ENCODE measurements at regions not wholly inside any gene's neighbourhood (a gene's known extent, or its start where the extent isn't known, plus 50 kb on each side); places are given as distances from the start of the nearest gene placed in this dataset.

DNA sequence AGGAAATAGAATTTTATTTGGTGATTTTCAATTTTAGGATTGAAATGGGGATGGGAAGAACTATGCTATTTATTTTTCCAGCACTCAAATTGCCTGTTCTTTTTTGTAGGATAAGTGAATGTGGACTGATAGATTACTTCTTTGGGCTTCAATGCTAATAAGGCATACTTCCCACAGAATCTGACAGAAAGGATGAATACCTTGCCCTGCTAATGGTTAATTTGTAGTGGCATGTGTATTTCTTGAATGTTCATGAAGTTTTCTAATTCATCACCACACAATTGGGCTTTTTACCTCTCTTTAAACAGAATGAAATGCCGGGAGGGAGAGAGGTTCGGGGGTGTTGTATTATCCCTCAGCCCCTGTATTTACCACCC, 369.1 kb upstream of the ADGRL2 start:
- 69% methylated on average over 2 of the region's 2 CpGs for WGBS (ENCODE audit: insufficient coverage, low coverage, low lambda C conversion rate, missing lambda C conversion rate)
- peaks cover 0 to 8% (median 0%) of the 10 kb centered on the region in 4 donors for H3K4me1 ChIP-seq
- H3K27ac ChIP-seq = peak overlapping the region; percentile 1 to 40 (median 36)
- H3K27me3 ChIP-seq = no peaks in the 10 kb centered on the region
- no peak for DNase-seq
- no peaks in the 10 kb centered on the region for H3K36me3 ChIP-seq
- no peak overlapping the region for H3K4me3 ChIP-seq
- ATAC-seq = no peak
- TF ChIP-seq POLR2A (IDR thresholded peaks at IDR 0.05) = no peak
- TF ChIP-seq CTCF (IDR thresholded peaks at IDR 0.05) = no peak
- intact Hi-C loops (cut with DNase I) = no loop called here
- H3K9me3 ChIP-seq = no peaks in the 10 kb centered on the region

DNA sequence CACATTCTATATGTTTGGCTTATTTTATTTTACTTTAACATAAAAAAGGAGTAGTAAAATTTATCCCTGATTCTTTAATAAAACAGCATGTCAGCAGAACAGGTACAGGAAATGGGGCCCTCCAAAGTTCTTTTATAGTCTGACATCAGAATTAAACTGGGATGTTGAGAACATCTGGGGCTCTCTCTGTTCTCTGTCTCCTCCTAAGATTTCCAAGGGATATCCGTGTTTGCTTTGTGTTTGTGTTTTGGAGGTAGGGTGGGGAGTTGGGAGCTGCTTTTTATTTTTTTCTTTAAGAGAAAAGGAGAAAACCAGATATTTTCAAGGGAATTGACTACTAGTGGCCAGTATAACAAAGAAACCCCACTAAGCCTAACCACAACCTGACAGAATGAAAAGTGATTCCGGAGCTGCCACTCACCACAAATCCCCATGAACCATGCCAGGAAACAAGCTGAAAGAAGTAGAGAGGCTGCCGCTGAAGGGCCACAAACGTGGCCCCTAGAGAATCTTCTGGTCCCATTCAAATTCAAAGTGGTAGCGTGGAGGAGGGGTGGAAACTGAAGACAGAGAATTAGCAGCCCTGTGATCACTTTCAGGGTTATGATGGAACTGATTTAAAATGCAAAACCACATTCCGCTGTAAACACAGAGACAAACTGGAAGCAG, 369.6 kb upstream of the ADGRL2 start:
- intact Hi-C loops (cut with DNase I) = no loop called here
- Histone ChIP-seq H3K27ac (peak overlapping the region in 2 of 3 donors; percentile 36 to 40), H3K9me3 (no peaks in the 10 kb centered on the region), H3K36me3 (no peaks in the 10 kb centered on the region), H3K4me3 (no peak overlapping the region), H3K27me3 (no peaks in the 10 kb centered on the region), H3K4me1 (peaks cover 0 to 8% (median 0%) of the 10 kb centered on the region in 4 donors)
- TF ChIP-seq POLR2A (IDR thresholded peaks at IDR 0.05) (no peak), CTCF (IDR thresholded peaks at IDR 0.05) (no peak)
- ATAC-seq (no peak), DNase-seq (no peak)
- WGBS (ENCODE audit: insufficient coverage, low coverage, low lambda C conversion rate, missing lambda C conversion rate) = 45% methylated on average over 6 of the region's 6 CpGs

DNA sequence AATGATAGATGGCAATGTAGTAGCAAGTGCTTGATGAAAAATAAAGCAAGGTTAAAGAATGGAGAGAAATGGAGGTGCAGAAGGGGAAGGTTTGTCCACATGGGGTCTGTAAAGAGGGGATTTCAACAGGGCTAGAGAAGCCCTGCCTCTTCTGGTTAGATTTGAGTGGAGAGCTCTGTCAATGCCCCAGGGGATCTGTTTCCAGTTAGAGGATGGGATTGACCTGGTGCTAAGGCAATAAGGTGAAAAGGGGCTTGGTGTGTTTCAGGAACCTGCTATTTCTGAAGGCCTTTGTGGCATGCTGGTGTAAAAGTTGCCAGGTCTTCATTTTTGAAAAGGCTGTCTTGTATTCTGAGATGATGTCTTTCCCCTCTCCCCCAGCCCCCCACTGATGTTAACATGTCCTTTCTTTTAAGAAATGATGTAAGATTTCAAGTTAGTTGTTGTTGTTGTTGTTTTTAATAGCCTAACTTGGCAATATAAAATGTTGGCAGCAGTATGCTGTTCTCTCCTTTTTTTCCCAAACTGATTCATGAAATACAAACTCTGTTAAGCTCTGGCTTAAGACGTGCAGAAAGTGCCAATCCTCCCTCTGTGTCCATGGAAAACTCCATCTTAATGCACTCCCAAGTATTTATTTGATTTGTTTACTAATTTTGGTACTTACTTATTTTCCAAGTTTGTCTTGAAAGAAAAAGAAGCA, 370.3 kb upstream of the ADGRL2 start:
- H3K27ac ChIP-seq = peak overlapping the region in 1 of 3 donors; percentile 40
- DNase-seq (no peak), ATAC-seq (no peak)
- H3K4me3 ChIP-seq = no peak overlapping the region
- intact Hi-C loops (cut with DNase I) = no loop called here
- no peak for TF ChIP-seq POLR2A (IDR thresholded peaks at IDR 0.05)
- TF ChIP-seq CTCF (IDR thresholded peaks at IDR 0.05) = no peak
- H3K36me3 ChIP-seq = no peaks in the 10 kb centered on the region
- WGBS (ENCODE audit: insufficient coverage, low coverage, low lambda C conversion rate, missing lambda C conversion rate) = 33% methylated on average over 1 of the region's 1 CpG
- no peaks in the 10 kb centered on the region for H3K27me3 ChIP-seq
- H3K9me3 ChIP-seq = no peaks in the 10 kb centered on the region
- H3K4me1 ChIP-seq = peaks cover 0 to 8% (median 0%) of the 10 kb centered on the region in 4 donors

DNA sequence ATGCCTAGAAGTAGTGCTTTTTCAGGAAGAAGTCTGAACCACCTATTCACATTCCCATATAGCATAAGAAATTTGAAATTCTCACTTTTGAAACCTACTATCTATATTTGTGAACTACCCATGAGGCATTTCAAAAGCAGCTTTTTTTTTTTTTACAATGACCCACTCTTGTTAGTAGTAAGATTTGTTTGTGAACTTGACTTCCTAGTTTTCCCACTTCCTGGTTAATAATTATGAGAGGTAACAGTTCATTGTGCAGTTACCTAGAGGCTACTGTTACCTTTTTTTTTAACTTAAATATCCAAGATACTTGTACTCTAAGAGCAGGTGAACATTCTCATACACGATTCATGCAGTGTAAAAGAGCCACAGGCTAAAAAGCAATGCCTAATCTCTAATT, 371.7 kb upstream of the ADGRL2 start:
- H3K27ac ChIP-seq = no peak overlapping the region
- peak in 1 of 4 donors; percentile 26 for ATAC-seq

More for the DNA sequence above, 371.7 kb upstream of the ADGRL2 start:
- H3K36me3 ChIP-seq = no peaks in the 10 kb centered on the region
- H3K9me3 ChIP-seq = no peaks in the 10 kb centered on the region
- H3K4me3 ChIP-seq = no peak overlapping the region
- no peaks in the 10 kb centered on the region for H3K27me3 ChIP-seq
- no peak for TF ChIP-seq CTCF (IDR thresholded peaks at IDR 0.05)
- no peaks in the 10 kb centered on the region for H3K4me1 ChIP-seq
- intact Hi-C loops (cut with DNase I) = no loop called here
- no peak for DNase-seq
- 54% methylated on average over 1 of the region's 1 CpG for WGBS (ENCODE audit: insufficient coverage, low coverage, low lambda C conversion rate, missing lambda C conversion rate)

Data from right lobe of liver (tissue), 6 donors.